Activated CD4-positive, CD25-positive, alpha-beta regulatory T cell treated with anti-CD3 and anti-CD28 coated beads, Interleukin-2, amount 50 U/mL, for 72 hours (primary cell): ENCODE measurements at regions not wholly inside any gene's neighbourhood (a gene's known extent, or its start where the extent isn't known, plus 50 kb on each side); places are given as distances from the start of the nearest gene placed in this dataset.

Experiments
- DNase-seq: peaks from one replicate; pipeline ENCODE4 v3.0.0; 2021

DNA sequence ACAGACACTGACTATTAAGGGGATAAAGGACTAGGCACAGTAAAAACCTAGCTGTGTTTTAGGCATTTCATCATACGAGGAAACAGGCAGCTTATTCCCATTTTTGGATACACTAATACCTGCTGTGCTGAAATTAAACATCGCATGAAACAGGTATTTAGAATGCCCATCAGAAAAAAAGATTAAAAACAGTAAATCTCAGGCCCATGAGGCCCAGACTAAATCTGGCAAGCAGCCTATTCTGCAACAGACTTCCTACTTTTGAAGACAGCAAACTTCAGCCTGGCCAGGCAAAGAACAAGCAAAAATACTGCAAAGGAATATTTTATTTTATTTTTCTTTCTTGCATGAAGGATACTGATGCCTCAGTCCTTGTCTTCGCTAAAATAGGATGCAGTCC lies 240.2 kb downstream of the LMO4 start:
- no peak for DNase-seq

DNA sequence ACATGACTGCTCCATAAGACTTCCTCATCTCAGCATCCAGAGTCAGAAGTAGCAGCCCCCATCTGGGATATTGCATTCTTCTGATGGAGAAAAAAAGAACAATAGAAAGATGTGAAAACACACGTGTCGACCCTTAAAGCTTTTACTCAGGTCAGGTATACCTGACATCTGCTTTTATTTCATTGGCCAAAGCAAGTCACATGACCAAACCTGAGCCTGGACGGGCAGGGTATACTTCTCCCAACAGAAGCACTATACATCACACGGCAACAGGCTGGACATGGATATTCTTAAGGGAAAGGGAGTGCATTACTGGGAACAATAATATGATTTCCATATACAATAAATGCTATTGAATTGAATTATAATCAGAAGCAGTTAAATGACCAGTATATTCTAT lies 243.3 kb downstream of the LMO4 start:
- DNase-seq = no peak

DNA sequence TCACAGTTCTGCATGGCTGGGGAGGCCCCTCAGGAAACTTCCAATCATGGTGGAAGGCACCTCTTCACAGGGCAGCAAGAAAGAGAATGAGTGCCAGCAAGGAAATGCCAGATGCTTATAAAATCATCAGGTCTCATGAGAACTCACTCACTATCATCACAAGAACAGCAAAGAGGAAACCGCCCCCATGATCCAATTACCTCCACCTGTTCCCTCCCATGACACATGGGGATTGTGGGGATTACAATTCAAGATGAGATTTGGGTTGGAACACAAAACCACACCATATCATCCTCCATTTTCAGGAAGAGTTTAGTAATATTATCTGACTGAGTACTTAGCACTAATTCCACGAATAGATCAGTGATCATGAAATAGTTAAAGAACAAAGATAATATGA lies 244.2 kb downstream of the LMO4 start:
- DNase-seq = no peak

DNA sequence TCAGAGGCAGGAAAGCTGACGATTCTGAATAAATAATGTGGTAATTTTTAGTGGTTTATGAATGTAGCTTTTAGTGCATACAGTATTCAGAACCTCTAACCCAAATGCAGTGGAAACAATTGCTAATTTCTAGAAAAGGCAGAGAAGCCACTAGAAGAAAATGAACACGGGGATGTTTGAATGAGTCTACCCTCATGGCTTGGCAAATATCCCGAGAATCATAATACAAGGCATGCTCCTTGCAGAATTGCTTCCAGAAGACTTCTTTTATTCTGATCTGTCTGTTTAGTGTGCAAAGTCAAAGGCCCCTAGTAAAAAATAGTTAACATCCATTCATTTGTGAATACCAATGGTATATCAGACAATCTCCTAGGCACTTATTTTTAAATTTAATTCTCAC lies 246.8 kb downstream of the LMO4 start:
- DNase-seq = no peak

DNA sequence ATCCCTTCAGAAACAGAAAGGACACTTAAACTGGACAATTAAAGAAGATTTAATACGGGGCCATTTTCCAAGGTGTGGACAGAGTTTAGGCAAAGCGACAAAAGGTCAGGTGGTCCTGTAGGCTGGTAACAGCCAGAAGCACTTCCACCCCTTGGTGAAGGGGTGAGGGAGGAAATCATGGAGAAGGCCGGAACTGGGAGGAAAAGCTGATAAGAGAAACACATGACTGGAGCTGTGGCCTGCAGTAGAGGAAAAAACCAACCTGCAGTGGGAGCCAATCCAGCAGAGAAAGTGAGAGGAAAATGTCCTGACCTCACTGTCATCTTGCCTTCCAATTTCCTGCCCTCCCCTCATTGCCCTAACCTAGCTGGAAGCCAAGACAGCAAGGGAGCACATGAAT lies 249.8 kb downstream of the LMO4 start:
- no peak for DNase-seq

DNA sequence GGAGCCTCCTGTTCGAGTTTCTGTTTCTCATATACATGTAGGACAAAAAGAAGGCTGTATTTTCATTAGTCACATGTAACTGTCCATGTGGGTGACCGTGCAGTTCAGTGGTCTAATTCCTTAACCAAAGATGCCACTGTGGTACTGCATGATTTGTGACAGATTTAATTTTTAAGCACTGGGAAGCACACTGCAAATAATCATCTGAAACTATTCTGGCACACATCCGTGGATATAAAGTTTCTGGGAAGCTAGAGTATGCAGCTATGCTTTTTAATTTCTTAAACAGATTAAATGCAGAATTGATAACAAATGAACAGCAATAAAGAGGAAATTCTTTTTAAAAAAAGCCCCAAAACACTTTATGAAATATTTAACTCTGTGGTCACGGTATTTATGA lies 254.8 kb downstream of the LMO4 start:
- no peak for DNase-seq

DNA sequence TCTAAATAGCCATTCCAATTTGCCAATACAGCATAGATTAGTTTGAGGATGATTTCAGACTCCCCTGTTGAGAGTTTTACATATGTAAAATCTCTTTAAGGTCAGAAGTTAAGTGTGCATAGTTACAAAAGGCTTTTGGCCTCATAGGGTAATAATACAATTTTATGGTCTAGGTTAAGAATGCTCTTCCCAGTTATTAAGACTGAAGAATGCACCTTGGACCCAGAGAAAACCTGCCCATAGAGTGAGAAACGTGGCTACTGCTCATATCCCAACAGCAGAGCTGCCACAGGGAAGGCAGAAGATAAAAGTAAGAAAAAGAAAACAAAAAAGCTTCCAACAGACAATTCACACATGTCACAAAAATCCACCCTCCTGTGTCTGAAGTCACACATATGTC lies 255.9 kb downstream of the LMO4 start:
- no peak for DNase-seq

DNA sequence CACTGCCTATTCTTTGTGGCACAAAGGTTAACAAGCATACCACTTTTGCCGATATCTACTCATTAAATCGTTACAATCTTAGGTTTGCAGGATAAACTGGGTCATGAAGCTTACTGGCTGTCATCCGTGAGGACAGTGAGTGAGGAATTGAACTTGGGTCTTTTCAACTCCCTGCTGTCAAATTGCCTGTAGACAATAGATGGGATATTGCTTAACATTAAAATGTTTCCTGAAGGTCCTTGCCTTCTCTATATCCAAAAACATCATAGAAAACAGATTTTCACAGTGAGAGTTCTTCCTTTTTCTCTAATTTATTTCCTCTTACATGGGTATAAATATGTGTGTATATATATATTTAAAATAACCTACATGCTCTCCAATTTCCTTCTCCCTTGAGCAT lies 257.8 kb downstream of the LMO4 start:
- no peak for DNase-seq

DNA sequence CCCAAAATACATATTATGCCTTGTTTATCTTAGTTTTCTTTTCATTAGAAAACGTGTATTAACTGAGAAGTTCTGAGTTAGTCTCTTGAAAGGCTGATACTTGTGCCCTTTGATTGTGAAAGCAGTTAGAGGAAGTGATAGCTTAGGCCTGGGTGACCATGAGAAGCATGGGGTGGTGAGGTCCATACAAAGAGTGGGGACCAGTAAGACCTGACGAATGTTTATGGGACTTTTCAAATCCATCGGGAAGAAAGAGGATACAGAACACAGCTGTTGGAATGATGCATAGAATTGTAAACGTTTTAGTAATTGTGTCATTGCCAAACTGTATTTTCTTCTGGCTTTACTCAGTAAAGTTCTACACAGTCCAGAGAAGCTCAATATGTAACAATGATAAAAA lies 259.8 kb downstream of the LMO4 start:
- no peak for DNase-seq

DNA sequence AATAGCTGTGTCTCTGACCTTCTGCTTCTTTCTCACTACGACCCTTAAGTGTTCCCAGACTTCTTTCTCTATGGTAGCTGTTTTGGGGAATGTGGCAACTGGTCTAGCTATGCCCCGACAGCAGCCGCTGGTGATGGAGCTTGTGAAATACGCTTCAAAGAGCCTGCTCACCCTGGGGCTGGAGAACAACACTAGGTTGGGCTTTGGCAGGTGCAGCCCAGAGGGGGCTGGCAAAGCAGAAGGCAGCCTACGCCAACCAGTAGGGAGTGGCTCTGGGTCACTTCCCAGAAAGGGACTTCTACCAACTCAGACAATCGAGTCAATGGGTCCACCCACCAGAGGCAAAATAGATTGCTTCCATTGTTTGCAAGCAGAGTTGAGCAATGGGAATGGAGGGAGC lies 262.8 kb downstream of the LMO4 start:
- DNase-seq = no peak

DNA sequence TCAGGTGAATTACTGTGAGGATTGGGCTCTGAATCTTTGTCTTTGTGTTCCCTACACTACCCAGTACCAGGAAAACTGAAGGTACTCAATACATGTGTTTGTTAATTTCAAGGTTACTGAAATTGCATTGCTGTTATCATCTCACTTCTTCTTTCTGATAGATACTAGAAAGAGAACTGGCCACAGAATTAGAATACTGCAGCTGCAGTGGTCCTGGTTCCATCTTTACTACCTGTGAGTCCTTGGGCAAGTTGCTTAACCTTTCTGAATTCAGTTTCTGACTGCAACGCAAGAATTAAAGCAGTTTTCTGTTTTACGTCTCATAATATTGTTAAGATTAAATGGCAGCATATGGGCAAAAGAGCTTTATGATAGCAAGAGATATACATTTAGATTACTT lies 263.5 kb downstream of the LMO4 start:
- no peak for DNase-seq

DNA sequence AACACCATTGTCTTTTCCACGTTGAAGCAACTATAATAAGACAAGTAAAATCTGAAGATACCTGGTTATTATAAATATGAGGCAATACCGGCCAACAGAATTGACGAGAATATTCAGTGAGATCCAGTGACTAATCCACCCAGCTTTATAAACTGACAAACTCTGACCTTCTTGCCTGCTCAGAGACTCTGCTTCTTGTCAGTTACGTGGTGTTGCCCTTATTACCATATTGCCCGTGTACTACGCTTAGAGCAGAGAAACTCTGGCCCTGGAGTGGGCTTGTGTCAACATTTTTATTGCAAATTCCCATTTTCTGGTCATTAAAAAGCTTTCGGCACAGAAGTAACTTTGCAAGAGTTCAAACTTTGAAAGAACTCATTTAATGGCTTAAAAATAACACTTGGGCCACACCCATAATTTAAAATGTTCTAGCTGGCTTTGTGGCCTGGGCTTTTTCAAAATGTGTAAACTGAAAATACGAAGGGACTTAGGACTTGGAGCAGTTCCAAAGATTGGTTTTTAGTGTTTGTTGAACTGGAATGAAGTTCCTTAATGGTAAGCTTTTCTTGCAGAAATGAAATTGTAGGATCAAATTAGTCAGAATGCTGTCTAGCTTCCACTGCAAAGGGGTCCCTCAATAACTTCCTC lies 266.2 kb downstream of the LMO4 start:
- no peak for DNase-seq

DNA sequence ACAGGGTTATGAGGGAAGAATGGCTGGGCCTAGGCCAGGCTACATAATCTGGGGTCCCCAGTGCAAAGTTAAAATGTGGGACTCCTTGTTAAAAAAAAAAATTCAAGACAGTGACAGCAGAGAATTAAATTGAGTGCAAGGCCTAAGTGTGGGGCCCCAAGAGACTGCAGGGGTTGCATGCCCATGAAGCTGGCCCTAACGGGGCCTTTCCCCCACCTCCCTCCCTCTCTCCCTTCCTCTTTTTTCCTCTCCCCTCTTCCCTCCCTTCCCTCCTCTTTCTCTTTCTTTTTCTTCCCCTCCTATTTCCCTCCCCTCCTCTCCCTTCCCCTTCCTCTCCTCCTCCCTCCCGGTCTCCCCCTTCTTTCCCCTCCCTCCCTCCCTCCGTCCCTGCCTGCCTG lies 266.7 kb downstream of the LMO4 start:
- DNase-seq = no peak

DNA sequence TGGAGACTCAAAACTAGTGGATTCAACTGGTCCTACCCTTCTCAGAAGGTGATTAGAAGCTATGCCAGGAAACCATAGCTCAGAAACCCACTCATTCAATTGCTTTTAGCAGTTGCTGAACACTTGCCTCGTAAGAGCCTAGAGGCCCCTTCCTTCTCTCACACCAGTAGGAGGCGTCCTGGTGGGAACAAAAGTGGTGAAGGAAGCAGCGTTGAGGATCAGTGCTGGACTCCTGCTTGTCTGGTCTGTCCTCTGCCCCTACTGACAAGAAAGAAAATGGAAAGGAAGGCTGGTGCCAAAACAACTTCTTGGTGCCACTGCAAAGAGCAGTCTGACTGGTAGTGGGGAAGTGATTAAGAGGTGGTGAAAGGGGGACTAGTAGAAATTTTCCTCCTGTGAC lies 269.7 kb downstream of the LMO4 start:
- no peak for DNase-seq

DNA sequence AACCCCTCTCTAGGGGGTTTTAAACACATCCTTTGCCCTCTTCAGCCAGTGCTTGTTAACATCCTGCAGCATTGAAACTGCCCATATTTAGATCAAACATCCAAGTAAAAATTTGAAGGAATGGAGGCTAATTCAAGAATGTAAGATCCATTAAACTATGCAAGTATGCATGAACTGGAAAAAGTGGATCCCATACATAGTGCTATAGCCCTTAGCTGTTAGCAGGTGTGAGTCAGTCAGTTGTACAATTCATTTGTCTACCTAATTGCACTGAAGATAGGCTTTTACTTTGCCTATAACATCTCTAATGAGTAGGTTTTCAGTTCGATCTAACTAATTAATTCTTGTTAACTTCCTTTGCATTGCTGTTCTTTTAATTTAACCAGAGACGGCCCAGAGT lies 270.9 kb downstream of the LMO4 start:
- DNase-seq = no peak

DNA sequence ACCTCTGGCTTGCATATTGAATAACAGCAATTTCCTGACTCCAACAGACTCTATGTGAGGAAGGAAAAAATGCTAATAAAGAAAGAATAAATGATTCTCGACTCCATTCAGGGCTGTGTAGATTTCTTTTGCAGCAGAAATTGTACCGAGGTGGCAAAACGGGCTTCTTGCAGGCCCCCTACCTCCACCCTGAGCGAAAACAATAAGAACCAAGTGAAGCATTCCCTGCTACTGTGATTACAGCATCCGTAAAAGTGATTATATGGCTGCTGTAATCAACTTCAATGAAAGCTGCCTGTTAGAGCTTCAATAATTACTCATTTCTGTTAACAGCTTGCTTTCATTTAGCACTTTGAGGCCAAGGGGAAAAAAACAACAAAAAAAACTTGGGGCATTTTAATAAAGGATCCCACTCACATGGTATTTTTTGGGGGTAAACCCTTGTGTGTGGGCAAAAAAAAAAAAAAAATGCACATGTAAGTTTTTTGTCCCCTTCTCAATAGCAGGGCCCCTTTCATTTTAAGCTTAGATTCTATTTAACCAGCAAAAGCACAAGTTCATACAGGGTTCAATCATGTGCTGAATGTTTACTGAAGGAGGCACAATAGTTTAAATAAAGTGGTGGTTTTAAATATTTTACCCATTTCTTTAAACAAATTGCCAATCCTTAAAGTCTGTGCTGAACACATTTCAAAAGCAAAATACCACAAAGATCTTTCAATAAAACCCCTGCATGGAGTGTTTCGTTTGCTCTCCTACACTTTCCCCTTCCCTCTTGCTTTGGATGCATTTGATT lies 271.6 kb downstream of the LMO4 start:
- DNase-seq = no peak

DNA sequence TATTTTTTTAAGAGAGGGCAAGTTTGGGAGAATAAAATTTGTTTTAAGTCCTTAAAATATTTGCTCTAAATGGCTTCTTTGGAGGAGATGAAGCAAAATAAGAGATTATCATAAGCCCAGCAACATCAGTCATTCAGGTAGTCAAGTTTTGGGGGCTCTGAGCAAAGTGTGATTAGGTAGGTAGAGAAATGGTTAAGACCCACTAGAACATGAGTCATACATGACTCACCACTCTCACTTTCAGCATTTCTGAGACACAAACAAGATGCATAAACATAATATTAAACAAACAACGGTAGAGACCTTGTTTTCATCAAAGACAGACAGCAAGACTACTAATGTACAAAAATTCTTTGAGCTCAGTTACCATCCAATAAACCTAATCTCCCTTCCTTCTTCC lies 272.2 kb downstream of the LMO4 start:
- DNase-seq = no peak

DNA sequence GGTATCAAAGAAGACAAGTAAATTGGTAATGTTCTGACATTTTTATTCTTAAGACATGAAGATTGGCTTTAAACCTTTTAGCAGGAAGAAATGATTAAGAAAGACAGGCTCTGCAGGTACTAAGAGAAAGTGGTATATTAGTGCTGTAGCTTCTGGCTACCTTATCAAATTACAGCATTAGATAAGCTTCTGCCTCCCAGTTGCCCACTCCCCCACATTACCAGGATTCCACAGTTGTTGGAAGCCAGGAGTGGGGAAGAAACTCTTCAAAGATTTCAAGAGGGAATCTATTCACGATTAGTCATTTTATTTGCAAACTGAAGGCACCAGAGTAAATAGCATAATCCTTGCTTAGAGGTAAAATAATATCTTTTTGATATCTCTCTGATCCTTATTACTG lies 274.9 kb downstream of the LMO4 start:
- DNase-seq = no peak

DNA sequence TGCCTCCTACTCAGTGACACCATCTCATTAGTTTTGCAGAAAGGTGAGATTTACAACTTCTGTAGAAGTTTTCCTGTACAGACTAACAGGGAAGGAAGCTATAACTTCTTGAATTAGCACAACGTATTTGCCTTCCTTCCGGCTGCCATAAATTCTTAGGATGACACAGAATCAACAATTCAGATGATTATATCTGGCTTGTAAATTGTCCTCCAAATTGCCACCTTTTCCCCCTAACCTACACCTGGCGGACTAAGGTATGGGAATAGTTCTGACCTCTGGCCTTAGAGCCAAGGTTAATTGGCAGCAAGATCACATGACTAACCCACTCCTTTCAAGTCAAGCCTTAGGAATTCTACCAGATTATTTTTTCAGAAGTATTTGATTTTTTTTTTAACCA lies 284.3 kb downstream of the LMO4 start:
- DNase-seq = no peak

DNA sequence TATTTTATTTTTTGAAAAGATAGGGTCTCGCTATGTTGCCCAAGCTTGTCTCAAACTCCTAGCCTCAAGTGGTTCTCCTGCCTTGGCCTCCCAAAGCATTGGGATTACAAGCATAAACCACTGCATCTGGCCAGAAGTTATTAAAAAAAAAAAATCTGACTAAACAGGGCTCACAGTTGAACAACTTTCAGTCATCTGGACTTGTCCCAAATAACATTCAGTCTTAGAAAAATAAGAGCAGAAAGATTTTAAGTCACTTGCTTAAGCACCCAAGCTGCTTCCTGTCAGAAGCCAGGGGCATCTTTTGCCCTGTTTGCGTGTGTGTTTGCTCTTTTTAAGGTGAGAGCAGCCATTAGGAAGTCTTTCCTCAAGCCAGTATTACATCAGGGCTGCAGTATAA lies 286.8 kb downstream of the LMO4 start:
- DNase-seq = no peak

DNA sequence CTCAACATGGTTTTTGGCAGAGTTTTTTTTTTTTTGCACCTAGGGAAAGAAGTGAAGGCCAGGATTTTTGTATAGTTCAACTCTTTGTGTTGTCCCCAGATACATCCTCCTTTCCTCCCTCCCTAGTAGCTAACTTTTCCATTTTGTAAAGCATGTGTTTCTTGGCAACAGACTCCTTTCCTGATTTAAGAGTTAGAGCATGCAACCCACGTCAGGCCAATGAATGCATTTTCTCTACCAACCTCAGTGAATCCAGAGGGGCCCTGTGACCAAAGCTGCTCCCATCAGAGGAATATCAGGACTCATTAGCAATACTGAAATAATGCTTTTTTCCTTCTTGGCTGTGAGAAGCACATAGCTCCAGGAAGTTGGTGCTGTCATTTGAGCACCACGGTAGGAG lies 287.2 kb downstream of the LMO4 start:
- DNase-seq = no peak

DNA sequence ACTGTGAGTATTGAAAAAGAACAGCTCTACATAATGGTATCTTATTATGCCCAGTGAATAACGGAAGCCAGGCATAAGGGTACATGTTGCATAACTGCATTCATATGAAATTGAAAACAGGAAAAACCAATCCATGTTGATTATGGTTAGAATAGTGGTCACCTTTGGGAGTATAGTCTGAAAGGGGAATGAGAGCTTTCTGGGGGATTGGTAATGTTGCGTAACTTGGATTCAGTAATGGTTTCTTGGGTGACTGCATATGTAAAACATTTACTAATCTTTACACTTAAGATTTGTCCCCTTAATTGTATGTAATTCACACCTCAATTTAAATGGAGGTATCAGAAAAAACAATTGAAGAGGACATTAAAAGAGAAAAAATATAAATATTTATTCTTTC lies 292.1 kb downstream of the LMO4 start:
- no peak for DNase-seq

DNA sequence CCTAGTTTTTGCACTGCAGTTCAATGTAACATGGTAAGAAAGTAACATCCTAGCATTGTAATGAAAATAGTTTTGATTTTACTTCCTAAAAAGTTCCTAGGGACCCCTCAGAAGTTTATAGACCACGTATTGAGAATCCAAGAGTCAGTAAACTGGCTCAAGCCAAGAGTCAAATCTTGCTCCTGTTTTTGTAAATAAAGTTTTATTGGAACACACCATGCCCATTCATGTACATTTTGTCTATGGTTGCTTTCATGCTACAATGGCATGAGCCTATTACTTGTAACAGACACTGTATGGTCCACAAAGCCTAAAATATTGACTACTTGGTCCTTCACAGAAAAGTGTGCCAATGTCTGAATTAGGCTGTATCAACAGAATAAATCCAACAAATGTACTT lies 301.0 kb downstream of the LMO4 start:
- no peak for DNase-seq

DNA sequence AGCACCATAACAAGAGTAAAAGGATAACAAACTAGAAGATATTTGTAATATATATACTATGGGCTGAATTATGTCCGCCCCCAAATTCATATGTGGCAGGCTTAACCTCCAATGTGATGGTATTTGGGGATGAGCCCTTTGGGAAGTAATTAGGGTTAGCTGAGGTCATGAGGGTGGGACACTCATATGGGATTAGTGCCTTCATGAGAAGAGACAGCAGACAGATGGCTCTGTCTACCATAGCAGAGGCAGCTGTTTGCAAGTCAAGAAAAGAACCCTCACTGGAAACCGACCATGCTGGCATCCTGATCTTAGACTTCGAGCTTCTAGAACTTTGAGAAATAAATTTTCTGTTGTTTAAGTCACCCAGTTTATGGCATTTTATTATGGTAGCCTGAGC lies 303.6 kb downstream of the LMO4 start:
- no peak for DNase-seq
